Pancreas (tissue), 10 donors: ENCODE measurements at regions not wholly inside any gene's neighbourhood (a gene's known extent, or its start where the extent isn't known, plus 50 kb on each side); places are given as distances from the start of the nearest gene placed in this dataset.

Source experiments
- ATAC-seq, 4 donors: fragments of 200-7000 bp; cut with Tn5 transposase; one replicate each; pipeline versions ENCODE4 v1.8.0 to v1.9.1; 2020; ENCODE audit warnings: mild to moderate bottlenecking in 4 of 4, moderate library complexity in 4 of 4
- DNase-seq, 6 donors: peaks; one replicate each; pipeline ENCODE4 v3.0.0-alpha.2; 2020
- FAIRE-seq: peaks from 2 replicates; lab custom pipeline; 2012; peaks lifted over from hg19 to GRCh38; lab: Jason Lieb, UNC
- H3K27ac ChIP-seq, 4 donors: fragments of 200-600 bp; sonication (generic); 1 replicate in 3 of 4; 2 replicates in 1 of 4; pipeline versions ENCODE4 v1.5.0 to v1.8.0; 2020
- H3K27me3 ChIP-seq, 4 donors: fragments of 200-600 bp; one replicate each; pipeline ENCODE4 v1.8.0; 2021
- H3K36me3 ChIP-seq, 3 donors: fragments of 200-600 bp; sonication (generic) in 1 of 3; one replicate each; pipeline versions ENCODE4 v1.5.0 to v1.8.0; 2020 to 2021
- H3K4me1 ChIP-seq, 3 donors: fragments of 200-600 bp; one replicate each; pipeline ENCODE4 v1.8.0; 2021
- H3K4me3 ChIP-seq, 4 donors: fragments of 200-600 bp; sonication (generic) in 2 of 4; one replicate each; pipeline versions ENCODE4 v1.5.0 to v1.8.0; 2020 to 2021
- H3K9me3 ChIP-seq, 4 donors: fragments of 200-600 bp; one replicate each; pipeline ENCODE4 v1.8.0; 2021
- CTCF ChIP-seq, 4 donors: fragments of 200-600 bp; sonication (generic) in 3 of 4; IDR thresholded peaks; one replicate each; pipeline versions ENCODE4 v1.5.0 to v1.8.0; 2021; ENCODE audit warnings: antibody characterized with exemption in 4 of 4
- WGBS, 2 donors: extraction: QIAGEN DNeasy Blood & Tissue Kit; methylation state at CpG; one replicate each; pipeline ENCODE4 v1.1.7; 2013; 5-methylcytosine and 5-hydroxymethylcytosine counted together
- intact Hi-C, 3 donors: fragments of 100-400 bp; cut with DNase I; formaldehyde crosslinking; loops; one replicate each; pipeline versions ENCODE4 v1.11.1 to v1.14.2; 2022
- donor health status: healthy with polysubstance abuse.
- donor health status: DM: no; HTN: no; CAD: no; lungs with moderate emphysema.
- donor health status: DM: no; HTN: no; CAD: no.
- donor health status: control.
- donor health status: control.
- donor health status: Bipolar disorder and iron deficiency.
- donor health status: DM: yes; HTN: yes; CAD: no.
- donor health status: DM: no; HTN: no; CAD: no.
- donor health status: DM: no; HTN: no; CAD: no.
- donor health status: DM: yes; HTN: yes; CAD: no.

GRCh38 chr18:71754246-71754645 lies 789.9 kb downstream of the CBLN2 start:
- no peak for TF ChIP-seq CTCF (IDR thresholded peaks at IDR 0.05)
- Histone ChIP-seq H3K4me1 (no peaks in the 10 kb centered on the region), H3K27ac (no peak overlapping the region), H3K36me3 (no peaks in the 10 kb centered on the region), H3K9me3 (no peaks in the 10 kb centered on the region), H3K27me3 (no peaks in the 10 kb centered on the region), H3K4me3 (no peak overlapping the region)
- FAIRE-seq (no peak), ATAC-seq (no peak), DNase-seq (no peak)
- intact Hi-C loops, result no loop called here
- 57 to 75% methylated on average over 1 of the region's 1 CpG for WGBS, 2 donors

- ATAC-seq (no peak), DNase-seq (no peak), FAIRE-seq (no peak)
- Histone ChIP-seq H3K4me1 (no peaks in the 10 kb centered on the region), H3K36me3 (no peaks in the 10 kb centered on the region), H3K27ac (no peak overlapping the region), H3K4me3 (no peak overlapping the region), H3K9me3 (no peaks in the 10 kb centered on the region), H3K27me3 (peaks cover 0 to 4% (median 0%) of the 10 kb centered on the region in 4 donors)
- 63 to 86% methylated on average over 4 of the region's 4 CpGs for WGBS, 2 donors
- TF ChIP-seq CTCF (IDR thresholded peaks at IDR 0.05), result no peak
- intact Hi-C loops, result no loop called here
These were observed 800.5 kb downstream of the CBLN2 start for GRCh38 chr18:71743634-71744033.

GRCh38 chr18:71729611-71730010 lies 814.5 kb downstream of the CBLN2 start:
- TF ChIP-seq CTCF (IDR thresholded peaks at IDR 0.05), result no peak
- ATAC-seq, result no peak
- no peaks in the 10 kb centered on the region for H3K9me3 ChIP-seq
- no peak for FAIRE-seq
- no peak overlapping the region for H3K27ac ChIP-seq
- no peak for DNase-seq
- 68 to 86% methylated on average over 2 of the region's 2 CpGs for WGBS, 2 donors
- H3K4me3 ChIP-seq, result no peak overlapping the region
- H3K4me1 ChIP-seq, result no peaks in the 10 kb centered on the region
- H3K27me3 ChIP-seq, result no peaks in the 10 kb centered on the region
- intact Hi-C loops, result no loop called here
- H3K36me3 ChIP-seq, result no peaks in the 10 kb centered on the region

GRCh38 chr18:71727909-71728308 lies 816.2 kb downstream of the CBLN2 start:
- no peak for DNase-seq
- FAIRE-seq, result no peak
- Histone ChIP-seq H3K27ac (no peak overlapping the region), H3K4me1 (no peaks in the 10 kb centered on the region), H3K4me3 (no peak overlapping the region), H3K9me3 (no peaks in the 10 kb centered on the region), H3K27me3 (no peaks in the 10 kb centered on the region), H3K36me3 (no peaks in the 10 kb centered on the region)
- 31 to 85% methylated on average over 2 of the region's 2 CpGs for WGBS, 2 donors
- TF ChIP-seq CTCF (IDR thresholded peaks at IDR 0.05), result no peak
- no peak for ATAC-seq
- intact Hi-C loops, result no loop called here

GRCh38 chr18:71725256-71725655 lies 818.9 kb downstream of the CBLN2 start:
- no peaks in the 10 kb centered on the region for H3K4me1 ChIP-seq
- TF ChIP-seq CTCF (IDR thresholded peaks at IDR 0.05), result no peak
- WGBS, 2 donors, result 73 to 82% methylated on average over 2 of the region's 2 CpGs
- intact Hi-C loops, result no loop called here
- ATAC-seq (no peak), FAIRE-seq (no peak), DNase-seq (no peak)
- no peaks in the 10 kb centered on the region for H3K9me3 ChIP-seq
- H3K4me3 ChIP-seq, result no peak overlapping the region
- no peaks in the 10 kb centered on the region for H3K27me3 ChIP-seq
- no peak overlapping the region for H3K27ac ChIP-seq
- H3K36me3 ChIP-seq, result no peaks in the 10 kb centered on the region
